ENCODE measurements at regions not wholly inside any gene's neighbourhood (a gene's known extent, or its start where the extent isn't known, plus 50 kb on each side); places are given as distances from the start of the nearest gene placed in this dataset.
"Not testable (repeated sequence)": the region's sequence is repeated elsewhere in the genome, so short reads cannot be mapped to it uniquely, and the experiment has no call there.

GRCh38 chr4:43089730-43090129, 197.2 kb downstream of the GRXCR1 start:
- no peak for DNase-seq

- no peak for DNase-seq
Observed at GRCh38 chr4:43103048-43103447, 210.5 kb downstream of the GRXCR1 start.

- no peak for DNase-seq
Observed at GRCh38 chr4:43112139-43112538, 219.6 kb downstream of the GRXCR1 start.

- no peak for DNase-seq
Observed at GRCh38 chr4:43113196-43113595, 220.7 kb downstream of the GRXCR1 start.

GRCh38 chr4:43126595-43126994, 234.1 kb downstream of the GRXCR1 start:
- no peak for DNase-seq

- no peak for DNase-seq
Observed at GRCh38 chr4:43130228-43131021, 237.9 kb downstream of the GRXCR1 start.

- DNase-seq, result peak in 1 of 5 experiments; percentile 51
Observed at GRCh38 chr4:43132010-43132582, 239.6 kb downstream of the GRXCR1 start.

- no peak for DNase-seq
Observed at GRCh38 chr4:43133566-43133965, 241.1 kb downstream of the GRXCR1 start.

GRCh38 chr4:43136752-43137151, 244.2 kb downstream of the GRXCR1 start:
- DNase-seq, result no peak

GRCh38 chr4:43146198-43146597, 253.7 kb downstream of the GRXCR1 start:
- DNase-seq, result no peak

GRCh38 chr4:43148481-43148880, 256.0 kb downstream of the GRXCR1 start:
- DNase-seq, result no peak

- DNase-seq, result peak in 1 of 5 experiments; percentile 23
Observed at GRCh38 chr4:43163101-43163792, 270.7 kb downstream of the GRXCR1 start.

- DNase-seq, result no peak
Observed at GRCh38 chr4:43189741-43190140, 297.2 kb downstream of the GRXCR1 start.

GRCh38 chr4:43212576-43212975, 320.1 kb downstream of the GRXCR1 start:
- not testable (repeated sequence) for DNase-seq

- DNase-seq, result no peak
Observed at GRCh38 chr4:43223820-43224219, 331.3 kb downstream of the GRXCR1 start.

GRCh38 chr4:43224559-43224958, 332.0 kb downstream of the GRXCR1 start:
- DNase-seq, result no peak

- no peak for DNase-seq
Observed at GRCh38 chr4:43233321-43233720, 340.8 kb downstream of the GRXCR1 start.

GRCh38 chr4:43234626-43235415, 342.3 kb downstream of the GRXCR1 start:
- DNase-seq, result no peak

GRCh38 chr4:43238008-43238407, 345.5 kb downstream of the GRXCR1 start:
- no peak for DNase-seq

- no peak for DNase-seq
Observed at GRCh38 chr4:43238585-43238984, 346.1 kb downstream of the GRXCR1 start.

- DNase-seq, result no peak
Observed at GRCh38 chr4:43241104-43241503, 348.6 kb downstream of the GRXCR1 start.

- no peak for DNase-seq
Observed at GRCh38 chr4:43242606-43243005, 350.1 kb downstream of the GRXCR1 start.

All from T-helper 2 cell (primary cell).